SK-N-SH treated with all-trans-retinoic acid at 6 μM for 48 hours (cell line): ENCODE measurements at regions not wholly inside any gene's neighbourhood (a gene's known extent, or its start where the extent isn't known, plus 50 kb on each side); places are given as distances from the start of the nearest gene placed in this dataset.
A peak's percentile ranks its signal among the peaks of the same experiment; 100 is the strongest.

Experiments
- ATAC-seq: fragments of 200-7000 bp; cut with Tn5 transposase; 3 replicates; pipeline ENCODE4 v1.9.1; 2020; ENCODE audit warnings: mild to moderate bottlenecking, moderate library complexity
- BACH2 ChIP-seq: fragments of 250-450 bp; sonication (Bioruptor Pico); IDR thresholded peaks from 2 replicates; pipeline ENCODE4 v1.9.0; 2021; ENCODE audit warnings: mild to moderate bottlenecking, borderline replicate concordance
- CSDC2 ChIP-seq: fragments of 250-450 bp; sonication (Bioruptor Pico); IDR thresholded peaks from 2 replicates; pipeline ENCODE4 v1.5.0; 2020; ENCODE audit warnings: mild to moderate bottlenecking, moderate library complexity
- CSRNP3 ChIP-seq: fragments of 250-450 bp; sonication (Bioruptor Pico); IDR thresholded peaks from 2 replicates; pipeline ENCODE4 v1.5.1; 2021; ENCODE audit warnings: mild to moderate bottlenecking, moderate library complexity
- GLIS3 ChIP-seq: fragments of 250-450 bp; sonication (Bioruptor Pico); IDR thresholded peaks from 2 replicates; pipeline ENCODE4 v1.5.0; 2020; ENCODE audit warnings: mild to moderate bottlenecking, moderate library complexity
- ISL1 ChIP-seq: fragments of 250-450 bp; sonication (Bioruptor Pico); IDR thresholded peaks from 2 replicates; pipeline ENCODE4 v2.1.2; 2022; ENCODE audit warnings: mild to moderate bottlenecking, moderate library complexity
- OSR1 ChIP-seq: fragments of 250-450 bp; sonication (Bioruptor Pico); IDR thresholded peaks from 2 replicates; pipeline ENCODE4 v1.8.0; 2022; ENCODE audit warnings: moderate library complexity, mild to moderate bottlenecking, inconsistent platforms
- PATZ1 ChIP-seq: fragments of 250-450 bp; sonication (Bioruptor Pico); IDR thresholded peaks from 2 replicates; pipeline ENCODE4 v1.8.0; 2020; ENCODE audit warnings: mild to moderate bottlenecking, moderate library complexity, borderline replicate concordance
- POU6F1 ChIP-seq: fragments of 250-450 bp; sonication (Bioruptor Pico); IDR thresholded peaks from 2 replicates; pipeline ENCODE4 v1.8.0; 2021; ENCODE audit warnings: low read depth, mild to moderate bottlenecking, moderate library complexity, borderline replicate concordance
- PPARA ChIP-seq: fragments of 250-450 bp; sonication (Bioruptor Pico); IDR thresholded peaks from 2 replicates; pipeline ENCODE4 v1.5.0; 2020; ENCODE audit warnings: mild to moderate bottlenecking, borderline replicate concordance
- RARB ChIP-seq: fragments of 250-450 bp; sonication (Bioruptor Pico); IDR thresholded peaks from 2 replicates; pipeline ENCODE4 v1.8.0; 2021; ENCODE audit warnings: mild to moderate bottlenecking, moderate library complexity
- SNAI2 ChIP-seq: fragments of 250-450 bp; sonication (Bioruptor Pico); IDR thresholded peaks from 2 replicates; pipeline ENCODE4 v1.5.0; 2020; ENCODE audit warnings: mild to moderate bottlenecking, moderate library complexity
- TCF4 ChIP-seq: fragments of 250-450 bp; sonication (Bioruptor Pico); IDR thresholded peaks from 2 replicates; pipeline ENCODE4 v1.8.0; 2021; ENCODE audit warnings: mild to moderate bottlenecking, moderate library complexity, borderline replicate concordance
- TOX ChIP-seq: fragments of 250-450 bp; sonication (Bioruptor Pico); IDR thresholded peaks from 2 replicates; pipeline ENCODE4 v1.8.0; 2021; ENCODE audit warnings: mild to moderate bottlenecking, moderate library complexity, borderline replicate concordance
- TSHZ2 ChIP-seq: fragments of 250-450 bp; sonication (Bioruptor Pico); IDR thresholded peaks from 2 replicates; pipeline ENCODE4 v1.5.0; 2020; ENCODE audit warnings: mild to moderate bottlenecking, moderate library complexity
- ZC3H10 ChIP-seq: fragments of 250-450 bp; sonication (Bioruptor Pico); IDR thresholded peaks from 2 replicates; pipeline ENCODE4 v1.5.1; 2021; ENCODE audit warnings: mild to moderate bottlenecking, moderate library complexity
- ZFP3 ChIP-seq: fragments of 250-450 bp; sonication (Bioruptor Pico); IDR thresholded peaks from 2 replicates; pipeline ENCODE4 v1.5.0; 2020; ENCODE audit warnings: mild to moderate bottlenecking, moderate library complexity
- ZNF565 ChIP-seq: fragments of 450-650 bp; formaldehyde crosslinking; conservative IDR thresholded peaks from 2 replicates; pipeline ENCODE4 v1.5.0; 2020; ENCODE audit warnings: low read depth, mild to moderate bottlenecking, moderate library complexity
- ZNF70 ChIP-seq: fragments of 450-650 bp; formaldehyde crosslinking; IDR thresholded peaks from 2 replicates; pipeline ENCODE4 v1.5.0; 2020; ENCODE audit warnings: mild to moderate bottlenecking, moderate library complexity
- ZNF8 ChIP-seq: fragments of 450-650 bp; formaldehyde crosslinking; IDR thresholded peaks from 2 replicates; pipeline ENCODE4 v1.5.0; 2020; ENCODE audit warnings: mild to moderate bottlenecking, moderate library complexity

- ATAC-seq = no peak; the same call in 2 of the 3 replicates
- TF ChIP-seq PATZ1 (CRISPR knock-in tag) (no peak), BACH2 (no peak), POU6F1 (CRISPR knock-in tag) (no peak), PPARA (CRISPR knock-in tag) (no peak), OSR1 (CRISPR knock-in tag) (no peak), ZC3H10 (CRISPR knock-in tag) (no peak), GLIS3 (CRISPR knock-in tag) (no peak), CSRNP3 (CRISPR knock-in tag) (no peak), ZNF8 (no peak), ZFP3 (CRISPR knock-in tag) (no peak), CSDC2 (CRISPR knock-in tag) (no peak), TSHZ2 (CRISPR knock-in tag) (no peak)
Measured at GRCh38 chr22:23522623-23523251, 57.4 kb downstream of the IGLL1 start.

GRCh38 chr22:23521441-23522113 lies 58.5 kb downstream of the IGLL1 start:
- peak; percentile 93 for ATAC-seq
- TF ChIP-seq PATZ1 (CRISPR knock-in tag) (peak; percentile 65; the same call in 1 of the 2 replicates), CSRNP3 (CRISPR knock-in tag) (no peak), CSDC2 (CRISPR knock-in tag) (peak; percentile 60; the same call in 1 of the 2 replicates), TOX (CRISPR knock-in tag) (no peak), ZNF565 (no peak), TSHZ2 (CRISPR knock-in tag) (peak; percentile 83; the same call in 1 of the 2 replicates), ZFP3 (CRISPR knock-in tag) (peak; percentile 80), TCF4 (CRISPR knock-in tag) (no peak), RARB (CRISPR knock-in tag) (no peak), ZNF70 (peak; percentile 22; the same call in 1 of the 2 replicates), POU6F1 (CRISPR knock-in tag) (no peak), GLIS3 (CRISPR knock-in tag) (peak; percentile 40; the same call in 1 of the 2 replicates), OSR1 (CRISPR knock-in tag) (no peak), PPARA (CRISPR knock-in tag) (no peak), ISL1 (CRISPR knock-in tag) (peak; percentile 5; the same call in 1 of the 2 replicates), SNAI2 (CRISPR knock-in tag) (peak; percentile 86; the same call in 1 of the 2 replicates), ZC3H10 (CRISPR knock-in tag) (0 out of 2 replicates have a peak, but pooled peaks have one; percentile 9)
